ENCODE measurements at regions not wholly inside any gene's neighbourhood (a gene's known extent, or its start where the extent isn't known, plus 50 kb on each side); places are given as distances from the start of the nearest gene placed in this dataset.
"Not testable (repeated sequence)": the region's sequence is repeated elsewhere in the genome, so short reads cannot be mapped to it uniquely, and the experiment has no call there.

DNA sequence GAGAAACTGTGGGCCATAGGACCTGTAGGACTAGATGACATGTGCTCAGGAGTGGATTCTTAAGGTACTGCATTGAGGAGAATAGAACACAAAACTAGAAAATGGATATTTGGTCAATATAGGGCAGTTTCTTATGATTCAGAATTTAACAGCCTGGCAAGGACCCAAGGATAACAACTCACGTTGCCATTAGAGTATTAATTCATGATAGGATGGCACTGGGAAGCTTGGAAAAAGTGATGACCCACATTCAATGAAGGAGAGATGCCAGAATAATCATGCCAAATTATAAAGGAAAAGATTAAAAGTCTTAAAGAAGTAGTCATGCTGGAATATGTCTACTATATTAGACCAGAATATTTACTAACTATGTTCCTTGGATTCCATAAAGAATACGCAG, 594.5 kb downstream of the ANKRD50 start:
- Histone ChIP-seq H2AFZ (ENCODE audit: low read depth) (no peak overlapping the region), H3K79me2 (ENCODE audit: insufficient read depth, low read depth) (no peaks in the 10 kb centered on the region), H3K4me2 (no peak overlapping the region), H3K36me3 (ENCODE audit: insufficient read depth) (no peaks in the 10 kb centered on the region), H3K27me3 (ENCODE audit: insufficient read depth, low read depth) (no peaks in the 10 kb centered on the region), H3K4me3 (IDR thresholded peaks at IDR 0.05; ENCODE audit: insufficient read depth, low read depth, low read length) (no peak overlapping the region), H3K27ac (no peak overlapping the region), H4K20me1 (ENCODE audit: insufficient read depth) (no peaks in the 10 kb centered on the region), H3K9ac (no peak overlapping the region), H3K4me1 (ENCODE audit: low read depth, poor library complexity, severe bottlenecking) (peaks cover 26% of the 10 kb centered on the region)
- TF ChIP-seq, protein P1, sequence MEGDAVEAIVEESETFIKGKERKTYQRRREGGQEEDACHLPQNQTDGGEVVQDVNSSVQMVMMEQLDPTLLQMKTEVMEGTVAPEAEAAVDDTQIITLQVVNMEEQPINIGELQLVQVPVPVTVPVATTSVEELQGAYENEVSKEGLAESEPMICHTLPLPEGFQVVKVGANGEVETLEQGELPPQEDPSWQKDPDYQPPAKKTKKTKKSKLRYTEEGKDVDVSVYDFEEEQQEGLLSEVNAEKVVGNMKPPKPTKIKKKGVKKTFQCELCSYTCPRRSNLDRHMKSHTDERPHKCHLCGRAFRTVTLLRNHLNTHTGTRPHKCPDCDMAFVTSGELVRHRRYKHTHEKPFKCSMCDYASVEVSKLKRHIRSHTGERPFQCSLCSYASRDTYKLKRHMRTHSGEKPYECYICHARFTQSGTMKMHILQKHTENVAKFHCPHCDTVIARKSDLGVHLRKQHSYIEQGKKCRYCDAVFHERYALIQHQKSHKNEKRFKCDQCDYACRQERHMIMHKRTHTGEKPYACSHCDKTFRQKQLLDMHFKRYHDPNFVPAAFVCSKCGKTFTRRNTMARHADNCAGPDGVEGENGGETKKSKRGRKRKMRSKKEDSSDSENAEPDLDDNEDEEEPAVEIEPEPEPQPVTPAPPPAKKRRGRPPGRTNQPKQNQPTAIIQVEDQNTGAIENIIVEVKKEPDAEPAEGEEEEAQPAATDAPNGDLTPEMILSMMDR (conservative IDR thresholded peaks at IDR 0.05; ENCODE audit: low read depth, low read length): no peak

DNA sequence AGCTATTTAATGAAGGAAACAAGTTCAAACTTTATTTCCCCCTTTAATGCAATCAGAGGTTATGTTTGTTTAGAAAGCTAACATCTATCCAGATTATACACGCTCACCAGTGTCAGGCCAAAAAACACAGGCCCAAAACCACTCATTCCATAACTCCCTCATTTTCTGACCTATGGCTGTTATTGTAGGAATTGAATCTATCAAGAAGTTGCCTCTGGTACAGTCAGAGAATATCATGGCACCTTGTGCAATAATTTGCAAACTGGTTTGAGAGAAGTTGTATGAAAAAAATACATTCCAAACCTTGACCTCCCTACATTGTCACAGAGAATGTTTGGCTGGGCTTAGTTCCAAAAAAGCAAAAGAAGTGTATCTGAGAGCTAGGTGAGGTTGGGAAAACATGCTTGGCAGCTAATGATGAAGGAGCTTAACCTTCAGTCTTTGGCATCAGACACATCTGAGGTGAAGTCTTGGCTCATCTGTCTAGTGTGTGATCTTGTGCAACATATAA, 591.0 kb downstream of the ANKRD50 start:
- Histone ChIP-seq H3K27me3 (ENCODE audit: insufficient read depth, low read depth) (no peaks in the 10 kb centered on the region), H3K4me2 (no peak overlapping the region), H2AFZ (ENCODE audit: low read depth) (no peak overlapping the region), H3K79me2 (ENCODE audit: insufficient read depth, low read depth) (no peaks in the 10 kb centered on the region), H3K4me1 (ENCODE audit: low read depth, poor library complexity, severe bottlenecking) (peaks cover 26% of the 10 kb centered on the region), H3K27ac (no peak overlapping the region), H3K36me3 (ENCODE audit: insufficient read depth) (no peaks in the 10 kb centered on the region), H4K20me1 (ENCODE audit: insufficient read depth) (no peaks in the 10 kb centered on the region), H3K4me3 (IDR thresholded peaks at IDR 0.05; ENCODE audit: insufficient read depth, low read depth, low read length) (no peak overlapping the region), H3K9ac (no peak overlapping the region)
- TF ChIP-seq, protein P1 (conservative IDR thresholded peaks at IDR 0.05; ENCODE audit: low read depth, low read length): no peak

DNA sequence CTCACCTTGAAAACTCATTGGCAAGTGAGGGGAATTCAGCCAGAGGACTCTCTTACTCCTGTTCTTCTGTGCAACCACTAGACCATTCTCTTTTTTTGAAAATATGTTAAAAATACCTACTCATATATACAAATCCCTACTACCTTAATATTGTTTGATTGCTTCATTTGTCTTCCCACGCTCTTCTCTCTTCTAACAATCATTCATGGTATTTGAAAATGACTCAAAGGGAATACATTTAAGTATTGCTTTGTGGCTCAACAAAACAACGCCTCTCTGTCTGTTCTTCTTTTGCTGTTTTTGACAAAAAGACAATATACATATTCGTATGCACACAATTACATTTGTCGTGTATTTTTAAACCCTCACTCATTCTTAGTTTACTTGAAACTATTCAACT, 589.4 kb downstream of the ANKRD50 start:
- Histone ChIP-seq H3K27me3 (ENCODE audit: insufficient read depth, low read depth) (no peaks in the 10 kb centered on the region), H3K4me2 (no peak overlapping the region), H2AFZ (ENCODE audit: low read depth) (no peak overlapping the region), H3K4me1 (ENCODE audit: low read depth, poor library complexity, severe bottlenecking) (peaks cover 26% of the 10 kb centered on the region), H3K79me2 (ENCODE audit: insufficient read depth, low read depth) (no peaks in the 10 kb centered on the region), H3K36me3 (ENCODE audit: insufficient read depth) (no peaks in the 10 kb centered on the region), H3K4me3 (IDR thresholded peaks at IDR 0.05; ENCODE audit: insufficient read depth, low read depth, low read length) (no peak overlapping the region), H3K27ac (no peak overlapping the region), H3K9ac (no peak overlapping the region), H4K20me1 (ENCODE audit: insufficient read depth) (no peaks in the 10 kb centered on the region)
- TF ChIP-seq, protein P1 (conservative IDR thresholded peaks at IDR 0.05; ENCODE audit: low read depth, low read length): no peak

DNA sequence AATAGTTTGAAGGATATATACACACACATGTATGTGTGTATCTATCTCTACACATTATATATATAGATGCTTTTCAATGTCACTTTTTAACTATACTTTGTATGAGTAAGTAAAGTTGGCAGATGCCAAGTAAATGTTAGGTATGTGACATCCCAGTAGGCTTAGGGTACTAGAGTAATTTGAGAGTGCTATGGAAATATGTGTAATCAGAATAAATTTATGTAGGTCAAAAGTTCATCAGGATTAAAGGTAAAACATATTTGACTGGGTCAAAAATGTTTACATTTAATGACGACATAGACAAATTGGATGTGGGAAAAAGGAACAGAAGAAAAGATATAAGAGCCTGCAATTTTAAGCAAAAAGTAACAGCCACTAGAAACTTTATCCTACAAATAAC, 588.8 kb downstream of the ANKRD50 start:
- H3K27ac ChIP-seq: no peak overlapping the region

DNA sequence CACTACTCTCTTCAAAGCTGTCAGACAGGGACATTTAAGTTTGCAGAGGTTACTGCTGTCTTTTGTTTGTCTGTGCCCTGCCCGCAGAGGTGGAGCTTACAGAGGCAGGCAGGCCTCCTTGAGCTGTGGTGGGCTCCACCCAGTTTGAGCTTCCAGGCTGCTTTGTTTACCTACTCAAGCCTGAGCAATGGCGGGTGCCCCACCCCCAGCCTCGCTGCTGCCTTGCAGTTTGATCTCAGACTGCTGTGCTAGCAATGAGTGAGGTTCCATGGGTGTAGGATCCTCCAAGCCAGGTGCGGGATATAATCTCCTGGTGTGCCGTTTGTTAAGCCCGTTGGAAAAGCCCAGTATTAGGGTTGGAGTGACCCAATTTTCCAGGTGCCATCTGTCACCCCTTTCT, 581.2 kb downstream of the ANKRD50 start:
- H3K27ac ChIP-seq; H4K20me1 ChIP-seq (ENCODE audit: insufficient read depth); H3K4me1 ChIP-seq (ENCODE audit: low read depth, poor library complexity, severe bottlenecking); H3K36me3 ChIP-seq (ENCODE audit: insufficient read depth); H3K27me3 ChIP-seq (ENCODE audit: insufficient read depth, low read depth); H2AFZ ChIP-seq (ENCODE audit: low read depth); H3K9ac ChIP-seq; H3K4me3 ChIP-seq (IDR thresholded peaks at IDR 0.05; ENCODE audit: insufficient read depth, low read depth, low read length); H3K79me2 ChIP-seq (ENCODE audit: insufficient read depth, low read depth); H3K4me2 ChIP-seq: not testable (repeated sequence)

More for the DNA sequence above, 588.8 kb downstream of the ANKRD50 start:
- Histone ChIP-seq H4K20me1 (ENCODE audit: insufficient read depth) (no peaks in the 10 kb centered on the region), H3K4me2 (no peak overlapping the region), H2AFZ (ENCODE audit: low read depth) (no peak overlapping the region), H3K27me3 (ENCODE audit: insufficient read depth, low read depth) (no peaks in the 10 kb centered on the region), H3K36me3 (ENCODE audit: insufficient read depth) (no peaks in the 10 kb centered on the region), H3K9ac (no peak overlapping the region), H3K79me2 (ENCODE audit: insufficient read depth, low read depth) (no peaks in the 10 kb centered on the region), H3K4me3 (IDR thresholded peaks at IDR 0.05; ENCODE audit: insufficient read depth, low read depth, low read length) (no peak overlapping the region), H3K4me1 (ENCODE audit: low read depth, poor library complexity, severe bottlenecking) (peaks cover 26% of the 10 kb centered on the region)
- TF ChIP-seq, protein P1 (conservative IDR thresholded peaks at IDR 0.05; ENCODE audit: low read depth, low read length): no peak

Data from KMS-11 (cell line).